ENCODE measurements at regions not wholly inside any gene's neighbourhood (a gene's known extent, or its start where the extent isn't known, plus 50 kb on each side); places are given as distances from the start of the nearest gene placed in this dataset.

DNA sequence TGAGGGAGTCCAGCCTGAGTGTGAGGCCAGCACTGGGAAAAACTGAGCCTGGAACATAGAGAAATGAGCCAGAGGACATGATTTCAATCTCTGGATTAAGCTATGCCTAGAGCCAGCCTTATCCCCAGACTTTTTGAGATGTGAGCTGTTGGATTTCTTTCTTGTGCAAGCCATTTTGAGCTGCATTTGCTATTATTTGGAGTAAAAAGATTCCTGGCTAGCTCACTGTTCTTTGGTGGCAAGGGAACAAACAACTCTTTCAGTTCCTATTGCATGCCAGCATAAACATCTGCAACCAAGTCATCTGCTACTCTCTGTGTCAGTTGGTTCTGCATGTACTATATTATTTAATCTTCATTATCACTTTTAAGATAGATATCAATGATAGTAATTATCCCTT, 70.1 kb upstream of the MAN2A1 start:
- TF ChIP-seq, protein P1, sequence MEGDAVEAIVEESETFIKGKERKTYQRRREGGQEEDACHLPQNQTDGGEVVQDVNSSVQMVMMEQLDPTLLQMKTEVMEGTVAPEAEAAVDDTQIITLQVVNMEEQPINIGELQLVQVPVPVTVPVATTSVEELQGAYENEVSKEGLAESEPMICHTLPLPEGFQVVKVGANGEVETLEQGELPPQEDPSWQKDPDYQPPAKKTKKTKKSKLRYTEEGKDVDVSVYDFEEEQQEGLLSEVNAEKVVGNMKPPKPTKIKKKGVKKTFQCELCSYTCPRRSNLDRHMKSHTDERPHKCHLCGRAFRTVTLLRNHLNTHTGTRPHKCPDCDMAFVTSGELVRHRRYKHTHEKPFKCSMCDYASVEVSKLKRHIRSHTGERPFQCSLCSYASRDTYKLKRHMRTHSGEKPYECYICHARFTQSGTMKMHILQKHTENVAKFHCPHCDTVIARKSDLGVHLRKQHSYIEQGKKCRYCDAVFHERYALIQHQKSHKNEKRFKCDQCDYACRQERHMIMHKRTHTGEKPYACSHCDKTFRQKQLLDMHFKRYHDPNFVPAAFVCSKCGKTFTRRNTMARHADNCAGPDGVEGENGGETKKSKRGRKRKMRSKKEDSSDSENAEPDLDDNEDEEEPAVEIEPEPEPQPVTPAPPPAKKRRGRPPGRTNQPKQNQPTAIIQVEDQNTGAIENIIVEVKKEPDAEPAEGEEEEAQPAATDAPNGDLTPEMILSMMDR (IDR thresholded peaks at IDR 0.05), result no peak
- TF ChIP-seq EZH2 (IDR thresholded peaks at IDR 0.05), result no peak
